ENCODE measurements at regions not wholly inside any gene's neighbourhood (a gene's known extent, or its start where the extent isn't known, plus 50 kb on each side); places are given as distances from the start of the nearest gene placed in this dataset.

DNA sequence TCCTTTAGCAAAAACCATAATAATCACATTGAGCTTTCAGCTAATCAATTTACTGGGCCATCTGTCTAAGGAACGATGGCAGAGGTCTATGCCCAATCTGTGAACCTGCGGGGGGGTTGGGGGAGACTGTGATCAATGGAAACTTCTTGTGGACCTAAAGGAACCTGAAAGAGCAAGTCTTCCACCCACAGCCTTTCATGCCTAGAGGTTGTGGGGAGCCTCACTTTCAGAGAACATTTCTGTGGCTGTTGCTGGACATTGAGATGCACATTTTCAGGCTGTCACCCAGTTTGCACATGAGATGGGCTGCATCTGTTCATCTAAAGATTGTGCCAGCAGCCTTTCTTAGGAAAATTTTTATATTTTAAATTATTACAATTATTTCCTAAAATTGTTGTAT lies 310.0 kb upstream of the SPTLC3 start:
- H3K4me3 ChIP-seq (replicated peaks; ENCODE audit: low read depth, low read length), result no peak overlapping the region
- DNase-seq (ENCODE audit: low read depth), result no peak
- TF ChIP-seq, protein P1, sequence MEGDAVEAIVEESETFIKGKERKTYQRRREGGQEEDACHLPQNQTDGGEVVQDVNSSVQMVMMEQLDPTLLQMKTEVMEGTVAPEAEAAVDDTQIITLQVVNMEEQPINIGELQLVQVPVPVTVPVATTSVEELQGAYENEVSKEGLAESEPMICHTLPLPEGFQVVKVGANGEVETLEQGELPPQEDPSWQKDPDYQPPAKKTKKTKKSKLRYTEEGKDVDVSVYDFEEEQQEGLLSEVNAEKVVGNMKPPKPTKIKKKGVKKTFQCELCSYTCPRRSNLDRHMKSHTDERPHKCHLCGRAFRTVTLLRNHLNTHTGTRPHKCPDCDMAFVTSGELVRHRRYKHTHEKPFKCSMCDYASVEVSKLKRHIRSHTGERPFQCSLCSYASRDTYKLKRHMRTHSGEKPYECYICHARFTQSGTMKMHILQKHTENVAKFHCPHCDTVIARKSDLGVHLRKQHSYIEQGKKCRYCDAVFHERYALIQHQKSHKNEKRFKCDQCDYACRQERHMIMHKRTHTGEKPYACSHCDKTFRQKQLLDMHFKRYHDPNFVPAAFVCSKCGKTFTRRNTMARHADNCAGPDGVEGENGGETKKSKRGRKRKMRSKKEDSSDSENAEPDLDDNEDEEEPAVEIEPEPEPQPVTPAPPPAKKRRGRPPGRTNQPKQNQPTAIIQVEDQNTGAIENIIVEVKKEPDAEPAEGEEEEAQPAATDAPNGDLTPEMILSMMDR (IDR thresholded peaks at IDR 0.05; ENCODE audit: low read length, missing control alignments), result no peak

DNA sequence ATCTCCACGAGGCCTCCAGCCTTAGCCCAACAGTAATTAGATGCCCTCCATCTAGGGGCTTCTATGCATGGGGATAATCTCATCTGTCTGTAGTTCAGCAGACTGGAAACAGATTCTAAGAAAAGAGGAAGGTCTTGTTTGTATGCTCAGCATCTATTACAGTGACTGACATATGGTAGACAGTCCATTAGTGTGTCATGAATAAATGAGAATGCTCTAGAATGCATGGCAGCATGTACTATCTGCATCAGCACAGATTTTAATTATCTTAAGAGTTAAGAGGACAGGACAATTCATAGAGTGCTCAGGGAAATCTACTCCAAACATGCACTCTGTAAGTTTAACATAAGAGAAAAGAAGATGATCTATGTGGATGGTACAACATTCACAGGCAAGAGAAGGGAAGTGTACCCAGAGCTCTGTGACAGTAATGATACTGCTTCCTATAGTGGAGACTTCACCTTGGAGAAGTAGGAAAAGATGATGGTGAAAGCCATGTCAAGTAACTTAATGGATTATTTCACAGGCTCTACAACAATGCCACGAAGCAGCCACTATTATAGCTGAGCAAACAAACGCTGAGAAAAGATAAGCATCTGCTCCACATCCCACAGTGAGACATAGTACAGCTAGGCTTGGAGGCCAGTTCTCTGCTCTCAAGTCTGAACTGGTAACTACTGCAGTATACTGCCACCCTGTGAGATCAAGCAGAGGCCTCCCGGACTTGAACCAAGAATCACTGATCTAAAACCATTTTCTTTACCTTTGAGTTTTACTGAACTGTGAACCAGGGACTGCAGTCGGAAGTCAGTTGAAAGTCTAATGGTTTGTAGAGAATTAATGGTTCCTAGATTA lies 309.2 kb upstream of the SPTLC3 start:
- no peak for DNase-seq (ENCODE audit: low read depth)
- TF ChIP-seq, protein P1 (IDR thresholded peaks at IDR 0.05; ENCODE audit: low read length, missing control alignments), result no peak
- no peak overlapping the region for H3K4me3 ChIP-seq (replicated peaks; ENCODE audit: low read depth, low read length)

DNA sequence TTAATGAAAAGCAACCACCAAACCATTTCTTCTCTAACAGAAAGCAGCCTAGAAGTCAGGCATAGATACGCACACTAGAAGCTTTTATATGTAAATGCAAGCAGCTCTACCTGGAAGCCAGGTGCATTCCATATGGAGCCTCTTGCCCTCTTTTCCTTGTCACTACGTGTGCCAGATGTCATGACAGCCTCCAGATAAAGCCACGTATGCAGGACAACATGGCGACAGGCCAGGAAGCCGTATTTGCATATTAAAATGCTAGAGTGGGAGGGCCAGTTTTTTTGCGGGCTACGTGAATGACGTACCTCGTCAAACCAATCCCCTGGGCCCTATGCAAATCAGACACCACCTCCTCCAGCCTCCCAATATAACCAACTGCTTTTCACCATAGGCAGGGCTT lies 308.1 kb upstream of the SPTLC3 start:
- H3K4me3 ChIP-seq (replicated peaks; ENCODE audit: low read depth, low read length), result no peak overlapping the region
- DNase-seq (ENCODE audit: low read depth), result no peak
- TF ChIP-seq, protein P1 (IDR thresholded peaks at IDR 0.05; ENCODE audit: low read length, missing control alignments), result no peak

DNA sequence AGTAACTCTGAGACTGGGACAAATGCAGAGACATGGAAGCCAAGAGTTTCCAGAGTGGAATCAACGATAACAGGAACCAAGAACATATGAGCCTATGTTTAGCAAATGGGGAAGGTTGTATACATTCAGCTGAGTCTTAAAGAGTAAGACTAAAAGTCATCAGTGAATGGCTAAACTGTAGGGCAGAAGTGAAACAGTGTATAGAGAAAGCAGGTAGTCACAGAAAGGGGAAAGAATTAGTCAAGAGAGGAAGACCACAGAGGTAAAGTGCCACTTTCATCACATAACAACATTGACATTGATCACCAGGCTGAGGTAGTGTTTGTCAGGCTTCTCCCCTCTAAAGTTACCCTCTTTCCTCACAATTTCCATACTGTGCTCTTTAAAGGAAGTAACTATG lies 306.5 kb upstream of the SPTLC3 start:
- TF ChIP-seq, protein P1 (IDR thresholded peaks at IDR 0.05; ENCODE audit: low read length, missing control alignments), result no peak

DNA sequence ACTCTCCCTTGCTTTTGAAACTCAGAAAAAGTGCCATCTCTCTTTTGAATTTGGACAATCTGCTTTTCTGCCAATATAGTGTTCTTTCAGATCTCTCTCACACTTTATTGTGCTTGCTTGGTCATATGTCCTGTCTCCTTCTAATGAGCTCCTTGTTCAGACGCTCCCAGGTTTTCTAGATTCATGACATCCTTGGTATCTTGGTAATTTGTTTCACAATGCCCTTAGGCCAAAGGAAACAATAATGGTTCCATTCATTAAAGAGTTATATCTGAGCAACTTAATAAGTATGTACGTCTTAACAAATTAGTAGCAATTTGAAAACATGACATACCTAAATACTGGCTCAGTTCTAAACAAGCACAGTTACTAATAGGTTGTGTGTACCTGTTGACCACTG lies 293.4 kb upstream of the SPTLC3 start:
- TF ChIP-seq, protein P1 (IDR thresholded peaks at IDR 0.05; ENCODE audit: low read length, missing control alignments), result no peak
- H3K4me3 ChIP-seq (replicated peaks; ENCODE audit: low read depth, low read length), result no peak overlapping the region
- no peak for DNase-seq (ENCODE audit: low read depth)

More for the DNA sequence above, 306.5 kb upstream of the SPTLC3 start:
- no peak overlapping the region for H3K4me3 ChIP-seq (replicated peaks; ENCODE audit: low read depth, low read length)
- no peak for DNase-seq (ENCODE audit: low read depth)

DNA sequence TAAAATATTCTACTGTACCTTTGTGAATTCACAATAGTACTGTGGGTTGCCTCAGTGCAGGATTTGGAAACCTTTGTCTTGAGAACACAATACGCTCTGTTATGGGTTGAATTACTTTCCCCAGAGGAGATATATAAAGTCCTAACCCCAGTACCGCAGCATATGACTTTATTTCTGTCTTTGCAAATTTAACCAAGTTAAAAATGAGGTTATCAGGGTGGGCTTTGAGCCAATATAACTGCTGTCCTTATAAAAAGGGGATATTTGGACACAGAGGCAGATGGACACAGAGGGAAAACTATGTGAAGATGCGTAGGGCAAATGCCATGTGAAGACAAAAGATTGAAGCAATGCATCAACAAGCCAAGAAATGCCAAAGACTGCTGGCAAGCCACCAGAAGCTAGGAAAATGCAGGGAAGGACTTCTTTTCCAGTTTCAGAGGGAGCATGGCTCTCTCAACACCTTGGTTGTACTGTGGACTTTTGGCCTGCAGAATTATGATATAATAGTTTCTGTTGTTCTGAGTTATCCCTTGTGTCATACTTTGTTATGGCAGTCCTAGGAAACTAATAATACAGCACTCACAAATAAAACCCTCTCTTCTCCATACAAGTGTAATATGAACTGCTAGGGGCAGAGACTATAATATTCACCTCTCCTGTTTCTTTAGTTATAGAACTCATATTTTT lies 292.6 kb upstream of the SPTLC3 start:
- TF ChIP-seq, protein P1 (IDR thresholded peaks at IDR 0.05; ENCODE audit: low read length, missing control alignments), result no peak
- no peak overlapping the region for H3K4me3 ChIP-seq (replicated peaks; ENCODE audit: low read depth, low read length)
- DNase-seq (ENCODE audit: low read depth), result no peak

Data from fibroblast of pulmonary artery (primary cell).